Lung (tissue), 11 donors: ENCODE measurements at regions not wholly inside any gene's neighbourhood (a gene's known extent, or its start where the extent isn't known, plus 50 kb on each side); places are given as distances from the start of the nearest gene placed in this dataset.
A peak's percentile ranks its signal among the peaks of the same experiment; 100 is the strongest.

Experiments
- ATAC-seq: fragments of 200-7000 bp; cut with Tn5 transposase; one replicate; pipeline ENCODE4 v1.9.1; 2020; ENCODE audit warnings: moderate number of reproducible peaks; ENCODE audit not compliant: insufficient read depth, low FRiP score
- DNase-seq, 3 donors: peaks; one replicate each; pipeline ENCODE4 v3.0.0-alpha.2; 2013 to 2017
- H3K27ac ChIP-seq, 2 donors: one replicate each; pipeline ENCODE4 v1.5.1; 2013; ENCODE audit warnings: mild to moderate bottlenecking in 2 of 2, moderate library complexity in 2 of 2, control low read depth in 1 of 2, inconsistent platforms in 1 of 2, low read depth in 1 of 2, low read length in 1 of 2
- H3K27me3 ChIP-seq, 3 donors: one replicate each; pipeline ENCODE4 v1.5.1; 2013; ENCODE audit warnings: low read length in 2 of 3; ENCODE audit not compliant: control insufficient read depth in 3 of 3, insufficient read depth in 3 of 3
- H3K36me3 ChIP-seq, 4 donors: one replicate each; pipeline ENCODE4 v1.5.1; 2013; ENCODE audit warnings: low read length in 4 of 4, mild to moderate bottlenecking in 1 of 4, moderate library complexity in 1 of 4; ENCODE audit not compliant: control insufficient read depth in 4 of 4, insufficient read depth in 4 of 4
- H3K4me1 ChIP-seq, 5 donors: one replicate each; pipeline ENCODE4 v1.5.1; 2013; ENCODE audit warnings: low read length in 5 of 5, mild to moderate bottlenecking in 2 of 5, moderate library complexity in 1 of 5; ENCODE audit not compliant: control insufficient read depth in 5 of 5, insufficient read depth in 5 of 5
- H3K4me3 ChIP-seq: one replicate; pipeline ENCODE4 v1.5.1; 2013; ENCODE audit warnings: mild to moderate bottlenecking, control low read depth, moderate library complexity
- H3K9ac ChIP-seq, 2 donors: one replicate each; pipeline ENCODE4 v1.5.1; 2013; ENCODE audit warnings: low read length in 2 of 2, control low read depth in 1 of 2; ENCODE audit not compliant: insufficient read depth in 1 of 2
- H3K9me3 ChIP-seq, 4 donors: one replicate each; pipeline ENCODE4 v1.5.1; 2013; ENCODE audit warnings: low read length in 3 of 4, mild to moderate bottlenecking in 1 of 4, moderate library complexity in 1 of 4; ENCODE audit not compliant: control insufficient read depth in 4 of 4, insufficient read depth in 3 of 4
- WGBS, 2 donors: extraction: QIAGEN DNeasy Blood & Tissue Kit; methylation state at CpG; one replicate each; pipeline ENCODE4 v1.1.7; 2013; 5-methylcytosine and 5-hydroxymethylcytosine counted together
- TF ChIP-seq, protein P1 (sequence below): IDR thresholded peaks from 2 replicates; pipeline ENCODE4 v1.5.1; 2012; ENCODE audit warnings: mild to moderate bottlenecking; ENCODE audit errors: control extremely low read depth, extremely low read depth
- donor health status: control.
- donor health status: control.
- donor health status: Bipolar disorder and iron deficiency.
- donor health status: healthy.
- donor health status: DM: yes; HTN: yes; CAD: no.

DNA sequence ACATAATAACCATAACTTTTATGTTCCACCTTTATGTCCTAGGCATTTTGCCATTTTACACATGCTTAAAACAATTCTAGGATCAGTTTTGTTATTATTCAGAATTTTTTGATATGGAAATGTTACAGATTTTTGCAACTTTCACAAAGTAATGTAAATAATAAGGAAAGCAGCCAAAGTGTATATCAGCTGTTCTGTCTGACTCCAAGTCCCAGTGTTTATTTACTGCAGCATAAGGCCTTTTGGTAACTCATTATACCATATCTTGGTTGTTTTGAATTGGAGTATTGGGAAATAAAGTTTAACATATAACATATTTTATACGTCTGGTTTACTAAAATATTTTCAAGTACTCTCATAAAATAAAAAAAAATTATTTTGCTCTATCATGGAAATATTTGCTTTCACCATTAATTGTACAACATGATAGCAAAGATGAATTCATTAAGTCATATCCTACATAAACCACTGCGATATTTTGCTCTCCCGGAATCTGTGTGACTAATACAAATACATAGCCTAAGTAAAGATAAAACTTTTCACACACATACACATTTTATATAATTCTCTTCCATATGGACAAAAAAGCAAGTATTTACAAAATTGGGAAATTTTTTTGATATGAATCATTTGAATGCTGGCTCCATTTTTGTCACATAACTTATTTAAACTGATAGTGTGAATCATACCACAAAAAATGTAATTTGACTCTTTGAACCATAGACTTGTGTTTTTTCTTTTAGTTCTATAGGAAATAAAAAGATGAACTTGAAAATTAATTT is 399.0 kb downstream of the PABPC4L start:
- Histone ChIP-seq H3K27me3 (no peaks in the 10 kb centered on the region), H3K36me3 (no peaks in the 10 kb centered on the region), H3K4me1 (no peaks in the 10 kb centered on the region), H3K9me3 (no peaks in the 10 kb centered on the region), H3K9ac (no peak overlapping the region), H3K27ac (no peak overlapping the region), H3K4me3 (no peak overlapping the region)
- DNase-seq (peak in 2 of 3 donors; percentile 59 to 65), ATAC-seq (no peak)
- TF ChIP-seq, protein P1, sequence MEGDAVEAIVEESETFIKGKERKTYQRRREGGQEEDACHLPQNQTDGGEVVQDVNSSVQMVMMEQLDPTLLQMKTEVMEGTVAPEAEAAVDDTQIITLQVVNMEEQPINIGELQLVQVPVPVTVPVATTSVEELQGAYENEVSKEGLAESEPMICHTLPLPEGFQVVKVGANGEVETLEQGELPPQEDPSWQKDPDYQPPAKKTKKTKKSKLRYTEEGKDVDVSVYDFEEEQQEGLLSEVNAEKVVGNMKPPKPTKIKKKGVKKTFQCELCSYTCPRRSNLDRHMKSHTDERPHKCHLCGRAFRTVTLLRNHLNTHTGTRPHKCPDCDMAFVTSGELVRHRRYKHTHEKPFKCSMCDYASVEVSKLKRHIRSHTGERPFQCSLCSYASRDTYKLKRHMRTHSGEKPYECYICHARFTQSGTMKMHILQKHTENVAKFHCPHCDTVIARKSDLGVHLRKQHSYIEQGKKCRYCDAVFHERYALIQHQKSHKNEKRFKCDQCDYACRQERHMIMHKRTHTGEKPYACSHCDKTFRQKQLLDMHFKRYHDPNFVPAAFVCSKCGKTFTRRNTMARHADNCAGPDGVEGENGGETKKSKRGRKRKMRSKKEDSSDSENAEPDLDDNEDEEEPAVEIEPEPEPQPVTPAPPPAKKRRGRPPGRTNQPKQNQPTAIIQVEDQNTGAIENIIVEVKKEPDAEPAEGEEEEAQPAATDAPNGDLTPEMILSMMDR: no peak
- WGBS, 2 donors: 68 to 85% methylated on average over 3 of the region's 3 CpGs

DNA sequence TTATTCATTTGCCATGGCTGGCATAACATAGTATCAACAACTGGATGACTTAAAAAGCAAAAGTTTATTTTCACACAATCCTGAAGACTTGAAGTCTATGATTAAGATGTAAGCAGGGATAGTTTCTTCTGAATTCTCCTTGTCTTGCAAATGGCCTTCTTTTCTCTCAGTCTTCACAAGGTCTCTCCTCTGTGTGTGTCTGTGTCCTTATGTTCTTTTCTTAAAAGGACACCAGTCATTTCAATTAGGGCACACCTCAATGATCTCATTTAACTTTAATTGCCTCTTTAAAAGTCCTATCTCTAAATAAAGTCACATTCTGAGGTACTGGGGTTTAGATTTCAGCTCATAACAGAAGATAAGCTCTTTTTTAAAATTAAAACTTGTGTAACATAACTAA is 399.7 kb downstream of the PABPC4L start:
- Histone ChIP-seq H3K4me1 (no peaks in the 10 kb centered on the region), H3K9ac (no peak overlapping the region), H3K9me3 (no peaks in the 10 kb centered on the region), H3K27ac (no peak overlapping the region), H3K27me3 (no peaks in the 10 kb centered on the region), H3K4me3 (no peak overlapping the region), H3K36me3 (no peaks in the 10 kb centered on the region)
- ATAC-seq: no peak
- TF ChIP-seq, protein P1: no peak
- peak in 2 of 3 donors; percentile 8 to 10 for DNase-seq

DNA sequence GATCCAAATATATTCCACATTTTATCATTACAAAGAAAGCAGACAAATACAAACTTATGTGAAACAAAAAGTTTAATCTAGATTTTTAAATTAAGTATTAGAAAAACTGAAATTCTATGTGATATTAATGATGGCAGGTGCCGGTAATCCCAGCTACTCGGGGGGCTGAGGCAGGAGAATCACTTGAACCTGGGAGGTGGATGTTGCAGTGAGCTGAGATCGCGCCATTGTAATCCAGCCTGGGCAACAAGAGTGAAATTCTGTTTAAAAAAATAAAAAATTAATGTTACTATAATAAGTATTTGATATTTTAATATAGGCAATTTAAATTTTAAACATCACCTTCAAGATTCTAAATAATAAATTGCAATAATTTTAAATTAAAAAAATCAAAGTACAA is 400.6 kb downstream of the PABPC4L start:
- no peaks in the 10 kb centered on the region for H3K9me3 ChIP-seq
- DNase-seq (no peak), ATAC-seq (no peak)
- H3K36me3 ChIP-seq: no peaks in the 10 kb centered on the region
- WGBS, 2 donors: 92 to 96% methylated on average over 4 of the region's 4 CpGs
- no peak overlapping the region for H3K27ac ChIP-seq
- H3K4me1 ChIP-seq: no peaks in the 10 kb centered on the region
- H3K27me3 ChIP-seq: no peaks in the 10 kb centered on the region
- H3K4me3 ChIP-seq: no peak overlapping the region
- TF ChIP-seq, protein P1: no peak
- no peak overlapping the region for H3K9ac ChIP-seq
